ENCODE measurements at regions not wholly inside any gene's neighbourhood (a gene's known extent, or its start where the extent isn't known, plus 50 kb on each side); places are given as distances from the start of the nearest gene placed in this dataset.
"Not testable (repeated sequence)": the region's sequence is repeated elsewhere in the genome, so short reads cannot be mapped to it uniquely, and the experiment has no call there.

GRCh38 chr2:18078216-18078615, 199.7 kb downstream of the KCNS3 start:
- DNase-seq (ENCODE audit: low read depth), result no peak

- DNase-seq (ENCODE audit: low read depth), result peak; percentile 41
These were observed 199.2 kb downstream of the KCNS3 start for GRCh38 chr2:18077704-18078103.

- no peak for DNase-seq (ENCODE audit: low read depth)
These were observed 198.8 kb downstream of the KCNS3 start for GRCh38 chr2:18077231-18077630.

GRCh38 chr2:18074476-18074875, 196.0 kb downstream of the KCNS3 start:
- DNase-seq (ENCODE audit: low read depth), result no peak

GRCh38 chr2:18073601-18074000, 195.1 kb downstream of the KCNS3 start:
- DNase-seq (ENCODE audit: low read depth), result no peak

GRCh38 chr2:18067588-18068384, 189.3 kb downstream of the KCNS3 start:
- DNase-seq (ENCODE audit: low read depth), result no peak

GRCh38 chr2:18066894-18067293, 188.4 kb downstream of the KCNS3 start:
- no peak for DNase-seq (ENCODE audit: low read depth)

- DNase-seq (ENCODE audit: low read depth), result no peak
These were observed 187.6 kb downstream of the KCNS3 start for GRCh38 chr2:18066066-18066465.

GRCh38 chr2:18065249-18065648, 186.8 kb downstream of the KCNS3 start:
- no peak for DNase-seq (ENCODE audit: low read depth)

- DNase-seq (ENCODE audit: low read depth), result no peak
These were observed 185.5 kb downstream of the KCNS3 start for GRCh38 chr2:18063826-18064470.

- DNase-seq (ENCODE audit: low read depth), result no peak
These were observed 184.4 kb downstream of the KCNS3 start for GRCh38 chr2:18062892-18063291.

- no peak for DNase-seq (ENCODE audit: low read depth)
These were observed 183.2 kb downstream of the KCNS3 start for GRCh38 chr2:18061717-18062116.

- DNase-seq (ENCODE audit: low read depth), result no peak
These were observed 179.2 kb downstream of the KCNS3 start for GRCh38 chr2:18057657-18058056.

GRCh38 chr2:18055290-18055689, 176.8 kb downstream of the KCNS3 start:
- no peak for DNase-seq (ENCODE audit: low read depth)

- DNase-seq (ENCODE audit: low read depth), result no peak
These were observed 171.5 kb downstream of the KCNS3 start for GRCh38 chr2:18050001-18050400.

- no peak for DNase-seq (ENCODE audit: low read depth)
These were observed 170.9 kb downstream of the KCNS3 start for GRCh38 chr2:18049325-18049724.

GRCh38 chr2:18047896-18048657, 169.6 kb downstream of the KCNS3 start:
- DNase-seq (ENCODE audit: low read depth), result no peak

GRCh38 chr2:18047213-18047611, 168.7 kb downstream of the KCNS3 start:
- DNase-seq (ENCODE audit: low read depth), result no peak

GRCh38 chr2:18046558-18047212, 168.2 kb downstream of the KCNS3 start:
- DNase-seq (ENCODE audit: low read depth), result no peak

- DNase-seq (ENCODE audit: low read depth), result no peak
These were observed 167.6 kb downstream of the KCNS3 start for GRCh38 chr2:18046017-18046416.

- no peak for DNase-seq (ENCODE audit: low read depth)
These were observed 166.8 kb downstream of the KCNS3 start for GRCh38 chr2:18045230-18045629.

GRCh38 chr2:18017381-18017780, 138.9 kb downstream of the KCNS3 start:
- not testable (repeated sequence) for DNase-seq (ENCODE audit: low read depth)

Data from non-pigmented ciliary epithelial cell (primary cell).